ENCODE measurements at regions not wholly inside any gene's neighbourhood (a gene's known extent, or its start where the extent isn't known, plus 50 kb on each side); places are given as distances from the start of the nearest gene placed in this dataset.
"Not testable (repeated sequence)": the region's sequence is repeated elsewhere in the genome, so short reads cannot be mapped to it uniquely, and the experiment has no call there.

DNA sequence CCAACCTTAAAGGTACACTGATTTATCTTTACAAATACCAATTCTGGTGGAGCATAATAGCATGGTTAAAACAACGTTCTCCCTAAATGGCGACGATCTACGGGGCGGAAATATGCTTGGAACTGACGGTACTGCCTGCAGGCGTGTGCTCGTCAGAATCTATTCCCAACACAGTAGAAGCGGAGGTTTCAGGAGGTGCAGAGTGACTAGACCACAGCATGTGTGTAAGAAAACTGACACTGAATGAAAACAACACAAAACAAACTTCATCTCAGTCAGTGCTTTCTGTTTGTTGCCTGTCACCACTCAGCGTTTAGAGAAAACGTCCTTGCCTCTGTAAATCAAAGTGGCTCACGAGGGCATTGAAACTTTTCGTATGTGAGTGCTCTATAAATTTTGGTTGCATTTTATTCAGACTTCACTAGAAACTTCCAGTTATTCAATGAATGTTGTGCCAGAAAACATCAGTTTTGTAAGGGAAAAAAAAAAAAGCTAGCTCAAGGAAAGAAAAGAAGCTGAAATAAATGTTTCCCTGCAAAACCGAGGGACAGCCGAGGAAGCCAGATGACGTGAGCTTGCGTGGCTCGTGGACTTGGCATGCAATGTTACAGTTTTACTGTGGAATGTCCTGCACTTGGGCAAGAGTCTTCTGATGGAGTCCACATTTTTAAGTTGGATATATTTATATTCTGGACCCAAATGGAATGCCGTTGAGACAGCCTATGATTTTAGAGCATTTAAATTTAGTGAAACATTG is 210.4 kb downstream of the LAT start:
- DNase-seq, result not testable (repeated sequence)

DNA sequence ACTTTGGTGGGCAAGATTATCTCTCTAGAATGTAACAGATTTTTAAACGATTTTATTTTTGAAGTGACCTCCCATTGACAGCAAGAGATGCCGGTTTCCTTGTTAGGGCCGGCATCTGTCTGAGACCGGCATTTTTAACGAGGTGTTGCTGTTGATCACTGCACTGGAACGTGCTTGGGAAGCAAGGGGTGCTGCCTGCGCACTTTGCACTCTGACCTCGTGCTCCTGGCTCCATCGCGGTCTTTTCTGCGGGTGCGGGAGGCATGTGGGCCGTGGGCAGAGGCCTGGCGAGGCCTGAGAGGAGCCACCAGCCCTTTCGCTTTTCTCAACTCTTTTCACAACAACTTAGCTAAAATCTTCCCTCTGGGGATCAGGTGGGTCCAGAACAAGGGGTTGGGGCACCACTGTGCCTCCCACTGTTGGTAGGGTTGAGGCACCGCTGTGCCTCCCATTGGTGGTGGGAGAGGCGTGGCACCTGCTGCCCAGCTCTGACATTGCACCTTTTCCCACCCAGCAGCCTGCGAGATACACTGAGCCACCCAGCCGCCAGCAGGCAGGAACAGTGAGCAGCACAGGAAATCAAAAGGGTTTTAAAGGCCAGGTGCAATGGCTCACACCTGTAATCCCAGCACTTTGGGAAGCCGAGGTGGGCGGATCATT is 209.5 kb downstream of the LAT start:
- DNase-seq, result not testable (repeated sequence)

- DNase-seq, result not testable (repeated sequence)
Measured at GRCh38 chr16:29193634-29194033, 208.8 kb downstream of the LAT start.

GRCh38 chr16:29193248-29193574 is 208.4 kb downstream of the LAT start:
- not testable (repeated sequence) for DNase-seq

GRCh38 chr16:29192329-29193247 is 207.7 kb downstream of the LAT start:
- no peak for DNase-seq

DNA sequence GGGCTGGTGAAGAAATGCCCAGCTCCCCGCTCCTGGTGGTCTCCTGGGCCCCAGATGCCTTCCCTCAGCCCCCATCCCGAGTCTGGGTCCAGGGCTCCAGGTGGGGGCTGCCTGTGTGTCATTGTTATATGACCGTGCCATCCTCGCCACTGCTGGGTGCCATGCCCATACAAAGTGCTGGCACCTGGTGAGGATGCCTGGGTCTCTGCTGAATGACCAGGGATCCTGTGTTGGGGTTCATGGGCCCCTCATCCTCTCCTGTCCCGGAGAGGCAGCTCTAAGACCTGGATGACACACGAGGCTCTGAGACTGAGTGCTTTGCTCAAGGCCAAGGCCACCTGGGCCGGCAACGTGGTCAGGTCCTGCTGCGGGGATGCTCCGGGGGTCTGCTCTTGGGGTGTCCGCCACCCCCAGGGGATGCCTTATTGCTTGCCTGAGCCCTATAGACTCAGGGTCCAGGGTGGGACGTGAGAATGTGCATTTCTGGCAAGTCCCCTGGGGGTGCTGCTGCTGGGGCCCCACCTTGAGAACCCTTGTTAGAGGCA is 206.9 kb downstream of the LAT start:
- not testable (repeated sequence) for DNase-seq

- not testable (repeated sequence) for DNase-seq
Measured at GRCh38 chr16:29190553-29191431, 205.9 kb downstream of the LAT start.

- not testable (repeated sequence) for DNase-seq
Measured at GRCh38 chr16:29188806-29189205, 204.0 kb downstream of the LAT start.

DNA sequence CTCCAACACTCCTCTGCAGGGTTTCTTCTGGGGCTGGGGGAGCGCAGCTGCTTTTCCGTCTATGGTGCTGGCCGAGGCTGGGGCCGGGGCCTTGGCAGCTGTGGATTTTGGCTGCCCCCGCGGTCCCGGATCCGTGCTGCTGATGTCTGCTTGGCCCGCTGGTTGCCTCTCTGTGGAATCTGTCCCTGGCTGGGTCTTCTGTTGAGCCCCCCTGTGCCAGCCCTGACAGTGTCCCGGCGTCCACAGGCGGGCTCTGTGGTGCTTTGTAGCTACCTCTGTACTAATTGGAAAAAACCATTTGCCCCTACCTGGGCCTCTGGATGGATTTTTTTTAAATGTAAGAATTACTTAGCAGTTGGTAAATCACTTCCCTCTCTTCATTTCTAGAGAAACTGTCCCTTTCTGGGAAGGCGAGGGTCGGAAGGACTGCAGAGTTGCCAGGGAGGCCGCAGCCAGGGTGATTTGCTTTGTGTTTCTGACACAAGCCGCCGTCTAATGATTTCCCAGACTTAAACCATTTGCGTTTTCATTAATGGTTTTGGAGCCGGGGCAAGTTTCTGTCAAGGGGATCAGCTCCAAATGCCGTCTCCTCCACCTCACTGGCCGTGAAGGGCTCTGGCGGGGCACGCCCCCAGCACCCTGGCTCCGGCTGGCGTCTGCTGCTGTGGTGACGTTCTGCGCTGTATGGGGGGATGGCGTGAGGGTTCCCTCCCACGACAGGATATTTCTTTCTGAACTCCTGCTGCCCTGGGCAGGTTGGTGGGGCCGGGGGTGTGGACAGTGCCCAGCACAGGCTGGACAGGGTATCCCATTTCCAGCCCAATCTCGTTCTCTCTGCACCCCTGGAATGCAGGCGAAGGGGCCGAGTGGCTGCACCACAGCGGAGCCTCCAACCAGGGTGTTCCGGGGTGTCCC is 201.7 kb downstream of the LAT start:
- not testable (repeated sequence) for DNase-seq

GRCh38 chr16:29185872-29186271 is 201.0 kb downstream of the LAT start:
- not testable (repeated sequence) for DNase-seq

- not testable (repeated sequence) for DNase-seq
Measured at GRCh38 chr16:29184738-29185438, 200.0 kb downstream of the LAT start.

DNA sequence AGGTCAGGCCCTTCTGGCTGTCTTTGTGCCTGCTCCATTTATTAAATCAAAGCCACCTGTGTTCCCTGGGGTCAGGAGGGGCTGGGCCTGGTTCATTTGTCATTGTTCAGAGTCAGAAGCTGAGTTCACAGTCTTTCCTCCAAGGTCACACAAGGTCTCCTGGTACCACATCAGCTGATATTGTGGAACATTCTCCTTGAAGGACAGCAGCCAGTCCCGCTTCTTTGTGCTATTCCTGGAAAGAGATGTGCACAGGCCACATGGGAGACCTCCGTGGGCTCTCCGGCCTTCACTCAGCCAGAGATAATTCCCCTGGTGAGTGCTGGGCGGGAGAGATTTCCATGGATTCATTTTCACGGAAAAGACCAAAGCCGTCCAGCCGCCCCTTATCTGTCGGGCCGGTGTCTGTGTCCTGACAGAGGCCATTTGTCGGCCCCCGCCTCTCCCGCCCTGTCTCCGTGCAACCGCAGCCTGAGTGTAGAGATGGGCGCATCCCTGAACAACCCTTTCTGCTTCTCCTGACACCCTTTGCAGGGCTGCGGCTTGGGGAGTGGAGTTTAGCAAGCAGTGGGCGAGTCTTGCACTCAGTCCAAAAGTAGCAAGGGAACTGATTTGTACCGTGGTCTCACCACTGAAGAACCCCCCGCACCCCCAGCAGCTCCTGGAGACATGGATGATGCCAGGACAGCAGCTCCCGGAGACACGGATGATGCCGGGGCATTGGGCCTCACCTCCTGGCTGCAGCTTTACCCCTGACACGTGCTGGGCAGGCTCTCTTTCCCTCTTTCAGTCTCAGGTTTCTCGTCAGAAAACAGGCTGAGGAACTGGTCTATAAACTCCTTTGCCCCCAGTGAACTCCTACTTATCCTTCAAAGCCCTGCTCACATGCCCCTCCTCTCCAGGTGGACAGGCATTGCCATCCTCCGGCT is 198.4 kb downstream of the LAT start:
- not testable (repeated sequence) for DNase-seq

DNA sequence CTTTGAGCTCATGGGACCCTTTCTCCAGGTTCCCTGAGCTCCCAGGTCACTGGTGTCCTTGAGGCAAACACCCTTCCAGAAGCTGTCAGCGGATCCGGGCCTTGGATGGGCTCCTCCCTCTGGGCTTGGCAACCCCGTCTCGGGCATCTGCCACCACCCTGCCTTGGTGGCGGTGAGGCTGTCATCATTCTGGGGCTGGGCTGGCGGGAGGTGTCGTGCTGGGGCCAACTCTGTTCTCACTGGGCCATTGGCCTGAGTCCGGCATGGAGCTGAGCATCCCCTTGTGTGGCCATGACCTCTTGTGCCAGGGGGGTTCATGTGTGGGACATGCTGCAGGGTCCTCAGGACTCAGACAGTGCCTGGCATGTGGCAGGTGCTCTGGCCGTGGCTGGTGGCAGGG is 197.6 kb downstream of the LAT start:
- no peak for DNase-seq

GRCh38 chr16:29181921-29182411 is 197.1 kb downstream of the LAT start:
- not testable (repeated sequence) for DNase-seq

DNA sequence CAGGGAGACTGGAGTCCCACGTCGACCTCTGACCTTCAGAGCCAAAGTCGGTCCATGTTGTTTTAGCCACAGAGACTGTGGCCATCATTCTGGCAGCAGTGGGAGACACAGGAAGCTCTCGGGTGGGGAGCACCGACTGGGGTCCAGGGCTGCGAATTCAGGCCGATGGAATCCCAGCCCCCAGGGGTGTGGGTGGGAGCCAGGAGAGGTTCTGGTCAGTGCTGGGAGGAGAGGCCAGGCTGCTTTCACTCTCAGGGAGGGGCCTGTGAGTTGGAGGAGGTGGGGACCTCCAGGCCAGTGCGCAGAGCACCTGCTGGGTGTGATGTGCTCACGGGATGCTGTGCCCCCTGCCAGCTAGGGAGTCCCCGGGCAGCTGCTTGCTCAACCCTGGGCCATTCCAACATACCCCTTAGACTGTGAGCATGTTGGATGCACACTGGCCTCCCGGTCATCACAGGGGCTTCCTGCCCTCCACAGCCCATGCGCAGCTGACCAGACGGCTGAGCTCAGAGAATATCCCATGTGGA is 196.5 kb downstream of the LAT start:
- DNase-seq, result not testable (repeated sequence)

- DNase-seq, result not testable (repeated sequence)
Measured at GRCh38 chr16:29180206-29180600, 195.4 kb downstream of the LAT start.

DNA sequence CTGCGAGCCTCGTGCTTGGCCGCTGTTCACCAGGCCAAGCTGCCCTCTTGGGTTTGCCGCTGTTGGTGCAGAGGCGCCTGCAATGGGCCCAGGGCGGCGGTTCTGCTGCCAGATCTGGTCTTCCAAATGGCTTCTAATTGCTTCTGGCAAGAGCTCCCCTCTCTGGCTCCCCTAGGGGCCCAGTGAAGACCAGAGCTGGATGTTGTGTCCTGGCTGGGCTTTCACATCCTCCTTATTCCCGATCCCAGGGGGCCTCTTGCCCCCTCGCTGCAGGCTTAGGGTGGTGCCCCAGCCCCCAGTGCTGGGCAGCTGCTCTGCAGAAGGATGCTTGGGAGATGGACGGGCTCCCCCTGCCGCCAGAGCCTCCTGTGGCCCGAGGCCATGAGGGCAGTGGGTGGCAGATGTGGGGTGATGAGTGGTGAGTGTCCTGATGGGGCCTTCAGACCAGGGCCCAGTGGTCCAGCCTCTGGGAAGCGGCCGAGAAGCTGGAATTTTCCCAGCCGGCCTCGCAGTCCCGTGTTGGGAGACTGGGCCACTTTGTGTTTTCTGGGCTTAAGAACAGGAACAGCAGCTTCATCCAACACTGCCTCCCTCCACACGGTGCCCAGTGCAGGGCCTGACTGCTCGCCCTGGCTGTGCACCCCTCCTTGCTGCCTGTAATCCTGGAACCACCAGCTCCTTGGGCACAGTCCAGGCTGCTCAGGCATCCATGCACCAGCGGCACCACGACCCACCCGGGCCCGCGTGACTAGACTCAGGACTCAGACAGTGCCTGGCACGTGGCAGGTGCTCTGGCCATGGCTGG is 194.8 kb downstream of the LAT start:
- DNase-seq, result not testable (repeated sequence)

Data from COR-L47 (cell line).